ENCODE measurements at regions not wholly inside any gene's neighbourhood (a gene's known extent, or its start where the extent isn't known, plus 50 kb on each side); places are given as distances from the start of the nearest gene placed in this dataset.

GRCh38 chr6:143616741-143617140 is 61.0 kb upstream of the PHACTR2 start:
- H3K18ac ChIP-seq (ENCODE audit: low read length), result no peak overlapping the region
- no peak overlapping the region for H3K23ac ChIP-seq (ENCODE audit: low read depth, low read length, poor library complexity)
- H3K4ac ChIP-seq (ENCODE audit: low read length), result no peak overlapping the region
- H3K9ac ChIP-seq (ENCODE audit: low read depth, low read length, poor library complexity), result no peak overlapping the region
- H3K27ac ChIP-seq (replicated peaks; ENCODE audit: low read length), result no peak overlapping the region
- no peak overlapping the region for H2BK15ac ChIP-seq (ENCODE audit: low read length)
- H2BK5ac ChIP-seq (ENCODE audit: low read length), result no peak overlapping the region
- H2BK120ac ChIP-seq (ENCODE audit: low read depth, low read length), result no peak overlapping the region
- H2AFZ ChIP-seq (ENCODE audit: low read length), result no peak overlapping the region
- no peak overlapping the region for H3K4me3 ChIP-seq (ENCODE audit: low read length in 2 of 2)
- no peaks in the 10 kb centered on the region for H3K79me1 ChIP-seq (ENCODE audit: low read depth, low read length)
- H3K4me2 ChIP-seq (ENCODE audit: insufficient read depth, low read length, poor library complexity, severe bottlenecking), result no peak overlapping the region
- no peak for DNase-seq (ENCODE audit: low spot score)
- no peak overlapping the region for H2AK5ac ChIP-seq (ENCODE audit: low read depth, low read length)
- WGBS, 2 donors (ENCODE audit: extremely low coverage in 2 of 2, insufficient read length in 2 of 2, insufficient replicate concordance in 1 of 2), result no CpG with 5 or more reads among the region's 7 CpGs
- H3K14ac ChIP-seq (ENCODE audit: low read length), result no peak overlapping the region
- no peak overlapping the region for H2BK12ac ChIP-seq (ENCODE audit: low read length)
- H3K9me3 ChIP-seq (replicated peaks in 1 of 2; ENCODE audit: control insufficient read depth in 2 of 2, insufficient read depth in 1 of 2, low read depth in 1 of 2, low read length in 2 of 2), result no peaks in the 10 kb centered on the region
- H3K36me3 ChIP-seq (replicated peaks in 1 of 2; ENCODE audit: control insufficient read depth in 2 of 2, insufficient read depth in 2 of 2, low read length in 2 of 2), result no peaks in the 10 kb centered on the region
- H3K27me3 ChIP-seq (ENCODE audit: control insufficient read depth in 3 of 3, insufficient read depth in 3 of 3, low read depth in 1 of 3, low read length in 3 of 3), result no peaks in the 10 kb centered on the region
- H4K8ac ChIP-seq (ENCODE audit: low read depth, low read length), result no peak overlapping the region
- peaks cover 1% of the 10 kb centered on the region in 2 donors for H3K4me1 ChIP-seq (ENCODE audit: control insufficient read depth in 2 of 2, insufficient read depth in 1 of 2, low read depth in 1 of 2, low read length in 2 of 2)
- no peak overlapping the region for H4K91ac ChIP-seq (ENCODE audit: low read depth, low read length, poor library complexity)

GRCh38 chr6:143615785-143616184 is 62.0 kb upstream of the PHACTR2 start:
- Histone ChIP-seq H2BK120ac (ENCODE audit: low read depth, low read length) (no peak overlapping the region), H3K9me3 (replicated peaks in 1 of 2; ENCODE audit: control insufficient read depth in 2 of 2, insufficient read depth in 1 of 2, low read depth in 1 of 2, low read length in 2 of 2) (no peaks in the 10 kb centered on the region), H3K9ac (ENCODE audit: low read depth, low read length, poor library complexity) (no peak overlapping the region), H4K91ac (ENCODE audit: low read depth, low read length, poor library complexity) (no peak overlapping the region), H2BK5ac (ENCODE audit: low read length) (no peak overlapping the region), H2AK5ac (ENCODE audit: low read depth, low read length) (no peak overlapping the region), H2BK12ac (ENCODE audit: low read length) (no peak overlapping the region), H3K4me2 (ENCODE audit: insufficient read depth, low read length, poor library complexity, severe bottlenecking) (no peak overlapping the region), H3K4ac (ENCODE audit: low read length) (no peak overlapping the region), H3K27me3 (ENCODE audit: control insufficient read depth in 3 of 3, insufficient read depth in 3 of 3, low read depth in 1 of 3, low read length in 3 of 3) (no peaks in the 10 kb centered on the region), H3K79me1 (ENCODE audit: low read depth, low read length) (no peaks in the 10 kb centered on the region), H3K36me3 (replicated peaks in 1 of 2; ENCODE audit: control insufficient read depth in 2 of 2, insufficient read depth in 2 of 2, low read length in 2 of 2) (no peaks in the 10 kb centered on the region), H3K23ac (ENCODE audit: low read depth, low read length, poor library complexity) (no peak overlapping the region), H4K8ac (ENCODE audit: low read depth, low read length) (no peak overlapping the region), H3K4me1 (ENCODE audit: control insufficient read depth in 2 of 2, insufficient read depth in 1 of 2, low read depth in 1 of 2, low read length in 2 of 2) (peaks cover 1 to 2% of the 10 kb centered on the region in 2 donors), H3K27ac (replicated peaks; ENCODE audit: low read length) (no peak overlapping the region), H2BK15ac (ENCODE audit: low read length) (no peak overlapping the region), H3K18ac (ENCODE audit: low read length) (no peak overlapping the region), H3K14ac (ENCODE audit: low read length) (no peak overlapping the region), H2AFZ (ENCODE audit: low read length) (no peak overlapping the region), H3K4me3 (ENCODE audit: low read length in 2 of 2) (no peak overlapping the region)
- DNase-seq (ENCODE audit: low spot score), result no peak
- no CpG with 5 or more reads among the region's 1 CpG for WGBS, 2 donors (ENCODE audit: extremely low coverage in 2 of 2, insufficient read length in 2 of 2, insufficient replicate concordance in 1 of 2)

GRCh38 chr6:143614235-143614634 is 63.5 kb upstream of the PHACTR2 start:
- no CpG with 5 or more reads among the region's 1 CpG for WGBS, 2 donors (ENCODE audit: extremely low coverage in 2 of 2, insufficient read length in 2 of 2, insufficient replicate concordance in 1 of 2)
- H3K79me1 ChIP-seq (ENCODE audit: low read depth, low read length), result no peaks in the 10 kb centered on the region

GRCh38 chr6:143613749-143614148 is 64.0 kb upstream of the PHACTR2 start:
- no peak overlapping the region for H4K8ac ChIP-seq (ENCODE audit: low read depth, low read length)
- no peak overlapping the region for H3K9ac ChIP-seq (ENCODE audit: low read depth, low read length, poor library complexity)
- H3K79me1 ChIP-seq (ENCODE audit: low read depth, low read length), result no peaks in the 10 kb centered on the region
- H3K4ac ChIP-seq (ENCODE audit: low read length), result no peak overlapping the region
- H3K23ac ChIP-seq (ENCODE audit: low read depth, low read length, poor library complexity), result no peak overlapping the region
- H4K91ac ChIP-seq (ENCODE audit: low read depth, low read length, poor library complexity), result no peak overlapping the region
- no peak overlapping the region for H2AK5ac ChIP-seq (ENCODE audit: low read depth, low read length)
- H2BK120ac ChIP-seq (ENCODE audit: low read depth, low read length), result no peak overlapping the region
- H2BK5ac ChIP-seq (ENCODE audit: low read length), result no peak overlapping the region
- no peak overlapping the region for H3K18ac ChIP-seq (ENCODE audit: low read length)
- no peak overlapping the region for H3K4me2 ChIP-seq (ENCODE audit: insufficient read depth, low read length, poor library complexity, severe bottlenecking)
- H2BK15ac ChIP-seq (ENCODE audit: low read length), result no peak overlapping the region
- no peaks in the 10 kb centered on the region for H3K27me3 ChIP-seq (ENCODE audit: control insufficient read depth in 3 of 3, insufficient read depth in 3 of 3, low read depth in 1 of 3, low read length in 3 of 3)
- H3K4me1 ChIP-seq (ENCODE audit: control insufficient read depth in 2 of 2, insufficient read depth in 1 of 2, low read depth in 1 of 2, low read length in 2 of 2), result peaks cover 3 to 5% of the 10 kb centered on the region in 2 donors
- H3K36me3 ChIP-seq (replicated peaks in 1 of 2; ENCODE audit: control insufficient read depth in 2 of 2, insufficient read depth in 2 of 2, low read length in 2 of 2), result no peaks in the 10 kb centered on the region
- H2BK12ac ChIP-seq (ENCODE audit: low read length), result no peak overlapping the region
- no peaks in the 10 kb centered on the region for H3K9me3 ChIP-seq (replicated peaks in 1 of 2; ENCODE audit: control insufficient read depth in 2 of 2, insufficient read depth in 1 of 2, low read depth in 1 of 2, low read length in 2 of 2)
- DNase-seq (ENCODE audit: low spot score), result no peak
- H2AFZ ChIP-seq (ENCODE audit: low read length), result no peak overlapping the region
- H3K14ac ChIP-seq (ENCODE audit: low read length), result no peak overlapping the region
- no peak overlapping the region for H3K27ac ChIP-seq (replicated peaks; ENCODE audit: low read length)
- no peak overlapping the region for H3K4me3 ChIP-seq (ENCODE audit: low read length in 2 of 2)
- WGBS, 2 donors (ENCODE audit: extremely low coverage in 2 of 2, insufficient read length in 2 of 2, insufficient replicate concordance in 1 of 2), result 100% methylated on average over 1 of the region's 5 CpGs; no CpG with 5 or more reads in 1 of the 2 donors

More at GRCh38 chr6:143614235-143614634, 63.5 kb upstream of the PHACTR2 start:
- Histone ChIP-seq H4K91ac (ENCODE audit: low read depth, low read length, poor library complexity) (no peak overlapping the region), H3K4ac (ENCODE audit: low read length) (no peak overlapping the region), H3K4me1 (ENCODE audit: control insufficient read depth in 2 of 2, insufficient read depth in 1 of 2, low read depth in 1 of 2, low read length in 2 of 2) (peaks cover 3 to 5% of the 10 kb centered on the region in 2 donors), H3K4me3 (ENCODE audit: low read length in 2 of 2) (no peak overlapping the region), H2BK12ac (ENCODE audit: low read length) (no peak overlapping the region), H3K18ac (ENCODE audit: low read length) (no peak overlapping the region), H2AK5ac (ENCODE audit: low read depth, low read length) (no peak overlapping the region), H2BK15ac (ENCODE audit: low read length) (no peak overlapping the region), H2AFZ (ENCODE audit: low read length) (no peak overlapping the region), H2BK120ac (ENCODE audit: low read depth, low read length) (no peak overlapping the region), H3K27me3 (ENCODE audit: control insufficient read depth in 3 of 3, insufficient read depth in 3 of 3, low read depth in 1 of 3, low read length in 3 of 3) (no peaks in the 10 kb centered on the region), H2BK5ac (ENCODE audit: low read length) (no peak overlapping the region), H3K23ac (ENCODE audit: low read depth, low read length, poor library complexity) (no peak overlapping the region), H3K4me2 (ENCODE audit: insufficient read depth, low read length, poor library complexity, severe bottlenecking) (no peak overlapping the region), H3K27ac (replicated peaks; ENCODE audit: low read length) (no peak overlapping the region), H3K9me3 (replicated peaks in 1 of 2; ENCODE audit: control insufficient read depth in 2 of 2, insufficient read depth in 1 of 2, low read depth in 1 of 2, low read length in 2 of 2) (no peaks in the 10 kb centered on the region), H3K36me3 (replicated peaks in 1 of 2; ENCODE audit: control insufficient read depth in 2 of 2, insufficient read depth in 2 of 2, low read length in 2 of 2) (no peaks in the 10 kb centered on the region), H3K14ac (ENCODE audit: low read length) (no peak overlapping the region), H3K9ac (ENCODE audit: low read depth, low read length, poor library complexity) (no peak overlapping the region), H4K8ac (ENCODE audit: low read depth, low read length) (no peak overlapping the region)
- no peak for DNase-seq (ENCODE audit: low spot score)
